Keratinocyte (primary cell): ENCODE measurements at regions not wholly inside any gene's neighbourhood (a gene's known extent, or its start where the extent isn't known, plus 50 kb on each side); places are given as distances from the start of the nearest gene placed in this dataset.

Experiments used
- DNase-seq: peaks from one replicate; pipeline ENCODE4 v3.0.0-alpha.2; 2011; ENCODE audit warnings: low read depth, missing footprints, low spot score
- FAIRE-seq: peaks from 2 replicates; lab custom pipeline; 2011; peaks lifted over from hg19 to GRCh38; lab: Jason Lieb, UNC
- H2AFZ ChIP-seq: 2 replicates; pipeline ENCODE4 v1.6.0; 2012; ENCODE audit warnings: low read length, control low read depth, inconsistent platforms; ENCODE audit not compliant: control insufficient read depth
- H3K27ac ChIP-seq: 2 replicates; pipeline ENCODE4 v1.5.1; 2011; ENCODE audit warnings: low read length; ENCODE audit not compliant: control insufficient read depth, insufficient read depth
- H3K27me3 ChIP-seq: 3 replicates; pipeline ENCODE4 v1.6.0; 2011; ENCODE audit warnings: low read length; ENCODE audit not compliant: control insufficient read depth, insufficient read depth; ENCODE audit errors: extremely low read depth
- H3K36me3 ChIP-seq, 2 experiments: 2 replicates in 1 of 2; 3 replicates in 1 of 2; pipeline ENCODE4 v1.5.1; 2011; ENCODE audit warnings: low read length in 2 of 2, mild to moderate bottlenecking in 1 of 2; ENCODE audit not compliant: control insufficient read depth in 2 of 2, insufficient read depth in 2 of 2; ENCODE audit errors: extremely low read depth in 1 of 2
- H3K4me1 ChIP-seq: 3 replicates; pipeline ENCODE4 v1.5.1; 2011; ENCODE audit warnings: low read length; ENCODE audit not compliant: control insufficient read depth, insufficient read depth; ENCODE audit errors: extremely low read depth
- H3K4me2 ChIP-seq: 3 replicates; pipeline ENCODE4 v1.6.0; 2011; ENCODE audit warnings: low read depth, low read length; ENCODE audit not compliant: control insufficient read depth, insufficient read depth; ENCODE audit errors: extremely low read depth
- H3K4me3 ChIP-seq, 3 experiments: fragments of 200-600 bp in 1 of 3; sonication (generic) in 1 of 3; 2 replicates in 2 of 3; 3 replicates in 1 of 3; pipeline ENCODE4 v1.5.1; 2011 to 2016; ENCODE audit warnings: low read length in 3 of 3, mild to moderate bottlenecking in 3 of 3, control low read depth in 2 of 3, inconsistent platforms in 1 of 3, low read depth in 1 of 3, mixed read lengths in 1 of 3, mixed run types in 1 of 3, moderate library complexity in 1 of 3; ENCODE audit not compliant: control insufficient read depth in 2 of 3, insufficient read depth in 2 of 3; ENCODE audit errors: extremely low read depth in 1 of 3
- H3K79me2 ChIP-seq: 2 replicates; pipeline ENCODE4 v1.6.0; 2012; ENCODE audit warnings: low read length; ENCODE audit not compliant: control insufficient read depth, insufficient read depth
- H3K9ac ChIP-seq: 3 replicates; pipeline ENCODE4 v1.6.0; 2011; ENCODE audit warnings: low read length; ENCODE audit not compliant: control insufficient read depth, insufficient read depth; ENCODE audit errors: extremely low read depth
- H3K9me1 ChIP-seq: 3 replicates; pipeline ENCODE4 v1.6.0; 2011; ENCODE audit warnings: low read length; ENCODE audit not compliant: control insufficient read depth, insufficient read depth; ENCODE audit errors: extremely low read depth
- H3K9me3 ChIP-seq: 2 replicates; pipeline ENCODE4 v1.5.1; 2012; ENCODE audit warnings: low read depth, low read length; ENCODE audit not compliant: control insufficient read depth
- H4K20me1 ChIP-seq: 3 replicates; pipeline ENCODE4 v1.6.0; 2011; ENCODE audit warnings: low read length; ENCODE audit not compliant: control insufficient read depth, insufficient read depth; ENCODE audit errors: extremely low read depth
- CTCF ChIP-seq, 3 experiments: IDR thresholded peaks in 1 of 3; conservative IDR thresholded peaks in 1 of 3; optimal IDR thresholded peaks in 1 of 3; 2 replicates in 2 of 3; 3 replicates in 1 of 3; pipeline versions ENCODE3 to v1.5.1; 2011; ENCODE audit warnings: low read length in 3 of 3, mild to moderate bottlenecking in 3 of 3, moderate library complexity in 2 of 3, control low read depth in 1 of 3, inconsistent platforms in 1 of 3; ENCODE audit not compliant: insufficient read depth in 2 of 3; ENCODE audit errors: extremely low read depth in 1 of 3
- EZH2 ChIP-seq: IDR thresholded peaks from one replicate; pipeline ENCODE4 v1.6.1; 2012; ENCODE audit warnings: inconsistent platforms, mild to moderate bottlenecking, low read length, moderate library complexity
- dilution Hi-C: fragments of 300-500 bp; cut with MboI; formaldehyde crosslinking; loops from one replicate; pipeline ENCODE4 v1.7.0; 2020; ENCODE audit warnings: low sequenced_read_pairs; ENCODE audit not compliant: extremely low pct_ligation_motif_present

DNA sequence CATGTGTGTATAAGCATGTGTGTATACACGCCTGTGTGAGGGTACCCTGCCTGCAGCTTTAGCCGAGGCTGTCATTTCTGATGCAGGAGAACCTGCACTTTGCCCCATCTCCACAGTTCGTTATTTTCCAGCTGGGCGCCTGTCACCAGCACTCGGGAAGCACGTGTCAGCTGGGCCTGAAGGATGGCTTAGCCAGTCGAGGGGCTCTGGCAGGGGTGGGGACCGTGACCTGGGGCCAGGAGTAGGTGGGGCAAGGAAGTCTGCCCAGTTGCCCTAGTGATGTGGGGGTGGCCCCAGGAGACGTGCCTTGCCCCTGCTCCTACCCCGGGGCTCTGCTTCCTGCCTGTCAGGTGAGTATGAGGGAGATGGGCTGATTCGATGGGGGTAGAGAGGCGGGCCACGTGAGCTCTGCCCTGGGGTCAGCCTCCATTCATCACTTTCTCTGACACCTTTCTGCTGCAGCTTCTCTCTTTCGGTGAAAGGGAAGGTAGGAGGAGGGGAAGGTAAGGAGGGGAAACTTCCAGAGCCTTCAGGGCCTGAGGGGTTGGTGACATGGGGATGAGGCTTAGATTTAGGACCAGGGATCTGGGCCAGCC, 130.6 kb upstream of the SKOR2 start:
- DNase-seq: no peak
- H3K36me3 ChIP-seq: no peaks in the 10 kb centered on the region
- H3K9me1 ChIP-seq: no peaks in the 10 kb centered on the region
- no peak overlapping the region for H3K27ac ChIP-seq
- H3K27me3 ChIP-seq: no peaks in the 10 kb centered on the region
- no peak overlapping the region for H3K4me3 ChIP-seq
- no peak overlapping the region for H2AFZ ChIP-seq
- no peak for FAIRE-seq
- H3K4me2 ChIP-seq: no peak overlapping the region
- TF ChIP-seq CTCF (optimal IDR thresholded peaks at IDR 0.05 in 1 of 3, IDR thresholded peaks at IDR 0.05 in 1 of 3, conservative IDR thresholded peaks at IDR 0.05 in 1 of 3; ENCODE audit: extremely low read depth in 1 of 3, insufficient read depth in 2 of 3, low read length in 3 of 3): no peak
- TF ChIP-seq EZH2: no peak
- H3K4me1 ChIP-seq: no peaks in the 10 kb centered on the region
- H4K20me1 ChIP-seq: no peaks in the 10 kb centered on the region
- no peaks in the 10 kb centered on the region for H3K79me2 ChIP-seq
- H3K9me3 ChIP-seq: no peaks in the 10 kb centered on the region
- dilution Hi-C loops: no loop called here
- H3K9ac ChIP-seq: no peak overlapping the region

DNA sequence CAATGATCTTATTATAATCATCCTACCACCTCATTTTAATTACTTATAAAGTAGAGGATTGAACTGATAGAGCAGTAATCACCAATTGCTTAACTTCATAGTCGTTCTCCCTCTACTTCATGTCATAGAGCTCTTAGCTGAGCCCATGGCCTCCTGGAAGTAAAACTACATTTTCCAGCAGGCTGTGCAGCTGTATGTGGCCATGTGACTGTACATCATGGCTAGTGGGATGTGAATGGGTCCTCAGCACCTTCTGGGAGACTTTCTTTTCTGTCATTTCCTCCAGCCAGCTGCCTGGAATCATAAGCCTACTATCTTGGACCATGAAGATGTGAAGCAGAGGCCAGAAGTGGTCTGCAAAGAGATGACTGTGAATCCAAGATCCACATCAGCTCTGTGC, 128.7 kb upstream of the SKOR2 start:
- dilution Hi-C loops: no loop called here
- Histone ChIP-seq H3K4me2 (no peak overlapping the region), H4K20me1 (no peaks in the 10 kb centered on the region), H3K79me2 (no peaks in the 10 kb centered on the region), H3K9me1 (no peaks in the 10 kb centered on the region), H2AFZ (no peak overlapping the region), H3K27ac (no peak overlapping the region), H3K36me3 (no peaks in the 10 kb centered on the region), H3K27me3 (no peaks in the 10 kb centered on the region), H3K9me3 (no peaks in the 10 kb centered on the region), H3K9ac (no peak overlapping the region), H3K4me1 (no peaks in the 10 kb centered on the region), H3K4me3 (no peak overlapping the region)
- DNase-seq: no peak
- FAIRE-seq: no peak
- TF ChIP-seq CTCF (optimal IDR thresholded peaks at IDR 0.05 in 1 of 3, IDR thresholded peaks at IDR 0.05 in 1 of 3, conservative IDR thresholded peaks at IDR 0.05 in 1 of 3; ENCODE audit: extremely low read depth in 1 of 3, insufficient read depth in 2 of 3, low read length in 3 of 3) (no peak), EZH2 (no peak)
